ENCODE measurements at regions not wholly inside any gene's neighbourhood (a gene's known extent, or its start where the extent isn't known, plus 50 kb on each side); places are given as distances from the start of the nearest gene placed in this dataset.

DNA sequence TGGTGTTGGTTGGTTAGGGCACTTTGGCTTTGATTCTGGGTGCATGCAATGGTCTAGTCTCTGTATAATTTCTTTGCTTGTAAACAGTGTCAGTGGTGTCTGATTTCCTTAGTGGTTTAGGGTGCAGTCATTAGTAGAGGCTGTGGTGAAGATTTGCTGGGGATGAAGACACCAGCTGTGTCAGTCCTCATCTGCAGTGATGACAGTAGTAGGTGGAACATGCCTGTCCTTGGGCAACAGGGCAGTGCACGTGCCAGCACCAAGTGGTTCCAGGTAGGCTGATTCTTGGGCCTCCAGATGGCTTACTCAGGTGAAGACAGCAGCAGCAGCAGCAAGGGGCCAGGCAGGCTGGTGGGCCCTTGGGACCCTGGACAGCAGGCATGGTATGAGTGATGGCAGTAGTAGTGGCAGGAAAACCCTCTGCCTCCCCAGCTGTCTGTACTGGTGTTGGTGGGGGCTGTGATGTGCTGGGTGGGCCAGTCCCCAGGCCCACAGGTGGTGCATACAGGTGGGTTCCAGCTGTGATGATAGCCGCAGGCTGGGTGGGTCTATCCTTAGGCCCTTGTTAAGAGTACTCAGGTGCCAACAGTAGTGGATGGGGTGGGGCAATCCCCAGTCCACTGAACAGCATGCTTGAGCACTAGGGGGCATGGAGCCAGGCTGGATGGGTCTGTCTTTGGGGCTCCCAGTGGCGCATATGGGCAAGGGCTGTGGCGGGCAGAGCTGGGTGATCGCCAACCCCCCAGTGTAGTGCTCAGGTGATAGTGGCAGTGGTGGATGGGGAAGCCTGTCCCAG lies 140.7 kb upstream of the THUMPD2 start (continued):
- TF ChIP-seq, protein P1, sequence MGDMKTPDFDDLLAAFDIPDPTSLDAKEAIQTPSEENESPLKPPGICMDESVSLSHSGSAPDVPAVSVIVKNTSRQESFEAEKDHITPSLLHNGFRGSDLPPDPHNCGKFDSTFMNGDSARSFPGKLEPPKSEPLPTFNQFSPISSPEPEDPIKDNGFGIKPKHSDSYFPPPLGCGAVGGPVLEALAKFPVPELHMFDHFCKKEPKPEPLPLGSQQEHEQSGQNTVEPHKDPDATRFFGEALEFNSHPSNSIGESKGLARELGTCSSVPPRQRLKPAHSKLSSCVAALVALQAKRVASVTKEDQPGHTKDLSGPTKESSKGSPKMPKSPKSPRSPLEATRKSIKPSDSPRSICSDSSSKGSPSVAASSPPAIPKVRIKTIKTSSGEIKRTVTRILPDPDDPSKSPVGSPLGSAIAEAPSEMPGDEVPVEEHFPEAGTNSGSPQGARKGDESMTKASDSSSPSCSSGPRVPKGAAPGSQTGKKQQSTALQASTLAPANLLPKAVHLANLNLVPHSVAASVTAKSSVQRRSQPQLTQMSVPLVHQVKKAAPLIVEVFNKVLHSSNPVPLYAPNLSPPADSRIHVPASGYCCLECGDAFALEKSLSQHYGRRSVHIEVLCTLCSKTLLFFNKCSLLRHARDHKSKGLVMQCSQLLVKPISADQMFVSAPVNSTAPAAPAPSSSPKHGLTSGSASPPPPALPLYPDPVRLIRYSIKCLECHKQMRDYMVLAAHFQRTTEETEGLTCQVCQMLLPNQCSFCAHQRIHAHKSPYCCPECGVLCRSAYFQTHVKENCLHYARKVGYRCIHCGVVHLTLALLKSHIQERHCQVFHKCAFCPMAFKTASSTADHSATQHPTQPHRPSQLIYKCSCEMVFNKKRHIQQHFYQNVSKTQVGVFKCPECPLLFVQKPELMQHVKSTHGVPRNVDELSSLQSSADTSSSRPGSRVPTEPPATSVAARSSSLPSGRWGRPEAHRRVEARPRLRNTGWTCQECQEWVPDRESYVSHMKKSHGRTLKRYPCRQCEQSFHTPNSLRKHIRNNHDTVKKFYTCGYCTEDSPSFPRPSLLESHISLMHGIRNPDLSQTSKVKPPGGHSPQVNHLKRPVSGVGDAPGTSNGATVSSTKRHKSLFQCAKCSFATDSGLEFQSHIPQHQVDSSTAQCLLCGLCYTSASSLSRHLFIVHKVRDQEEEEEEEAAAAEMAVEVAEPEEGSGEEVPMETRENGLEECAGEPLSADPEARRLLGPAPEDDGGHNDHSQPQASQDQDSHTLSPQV (IDR thresholded peaks at IDR 0.05) = no peak
- TF ChIP-seq, protein P2, sequence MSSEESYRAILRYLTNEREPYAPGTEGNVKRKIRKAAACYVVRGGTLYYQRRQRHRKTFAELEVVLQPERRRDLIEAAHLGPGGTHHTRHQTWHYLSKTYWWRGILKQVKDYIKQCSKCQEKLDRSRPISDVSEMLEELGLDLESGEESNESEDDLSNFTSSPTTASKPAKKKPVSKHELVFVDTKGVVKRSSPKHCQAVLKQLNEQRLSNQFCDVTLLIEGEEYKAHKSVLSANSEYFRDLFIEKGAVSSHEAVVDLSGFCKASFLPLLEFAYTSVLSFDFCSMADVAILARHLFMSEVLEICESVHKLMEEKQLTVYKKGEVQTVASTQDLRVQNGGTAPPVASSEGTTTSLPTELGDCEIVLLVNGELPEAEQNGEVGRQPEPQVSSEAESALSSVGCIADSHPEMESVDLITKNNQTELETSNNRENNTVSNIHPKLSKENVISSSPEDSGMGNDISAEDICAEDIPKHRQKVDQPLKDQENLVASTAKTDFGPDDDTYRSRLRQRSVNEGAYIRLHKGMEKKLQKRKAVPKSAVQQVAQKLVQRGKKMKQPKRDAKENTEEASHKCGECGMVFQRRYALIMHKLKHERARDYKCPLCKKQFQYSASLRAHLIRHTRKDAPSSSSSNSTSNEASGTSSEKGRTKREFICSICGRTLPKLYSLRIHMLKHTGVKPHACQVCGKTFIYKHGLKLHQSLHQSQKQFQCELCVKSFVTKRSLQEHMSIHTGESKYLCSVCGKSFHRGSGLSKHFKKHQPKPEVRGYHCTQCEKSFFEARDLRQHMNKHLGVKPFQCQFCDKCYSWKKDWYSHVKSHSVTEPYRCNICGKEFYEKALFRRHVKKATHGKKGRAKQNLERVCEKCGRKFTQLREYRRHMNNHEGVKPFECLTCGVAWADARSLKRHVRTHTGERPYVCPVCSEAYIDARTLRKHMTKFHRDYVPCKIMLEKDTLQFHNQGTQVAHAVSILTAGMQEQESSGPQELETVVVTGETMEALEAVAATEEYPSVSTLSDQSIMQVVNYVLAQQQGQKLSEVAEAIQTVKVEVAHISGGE (CRISPR knock-in tag; IDR thresholded peaks at IDR 0.05) = no peak
- no peak for TF ChIP-seq NFYB (IDR thresholded peaks at IDR 0.05; ENCODE audit: insufficient read depth, low read depth, low read length)
- no peak for TF ChIP-seq CBX5 (IDR thresholded peaks at IDR 0.05; ENCODE audit: low read depth)
- no peak for TF ChIP-seq TCF3 (IDR thresholded peaks at IDR 0.05; ENCODE audit: borderline replicate concordance, insufficient read depth, low read depth, low read length)
- TF ChIP-seq, protein P3, sequence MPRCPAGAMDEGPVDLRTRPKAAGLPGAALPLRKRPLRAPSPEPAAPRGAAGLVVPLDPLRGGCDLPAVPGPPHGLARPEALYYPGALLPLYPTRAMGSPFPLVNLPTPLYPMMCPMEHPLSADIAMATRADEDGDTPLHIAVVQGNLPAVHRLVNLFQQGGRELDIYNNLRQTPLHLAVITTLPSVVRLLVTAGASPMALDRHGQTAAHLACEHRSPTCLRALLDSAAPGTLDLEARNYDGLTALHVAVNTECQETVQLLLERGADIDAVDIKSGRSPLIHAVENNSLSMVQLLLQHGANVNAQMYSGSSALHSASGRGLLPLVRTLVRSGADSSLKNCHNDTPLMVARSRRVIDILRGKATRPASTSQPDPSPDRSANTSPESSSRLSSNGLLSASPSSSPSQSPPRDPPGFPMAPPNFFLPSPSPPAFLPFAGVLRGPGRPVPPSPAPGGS (IDR thresholded peaks at IDR 0.05; ENCODE audit: borderline replicate concordance, insufficient read depth, low read depth, low read length, poor library complexity, severe bottlenecking) = no peak
- TF ChIP-seq SMAD5 (IDR thresholded peaks at IDR 0.05; ENCODE audit: low read depth) = no peak
- TF ChIP-seq NR2C1 (IDR thresholded peaks at IDR 0.05) = no peak
- no peak for TF ChIP-seq MXI1 (IDR thresholded peaks at IDR 0.05; ENCODE audit: low read depth, low read length)
- TF ChIP-seq POLR2AphosphoS5 (IDR thresholded peaks at IDR 0.05; ENCODE audit: low read length) = no peak

All from GM12878 (cell line).